PFSK-1 (cell line): ENCODE measurements at regions not wholly inside any gene's neighbourhood (a gene's known extent, or its start where the extent isn't known, plus 50 kb on each side); places are given as distances from the start of the nearest gene placed in this dataset.

ENCODE experiments used
- FOXP2 ChIP-seq: optimal IDR thresholded peaks from 2 replicates; pipeline ENCODE3; 2011; ENCODE audit warnings: borderline replicate concordance, control low read depth, inconsistent platforms; ENCODE audit not compliant: insufficient read depth; ENCODE audit errors: extremely low read length, extremely low read depth
- POLR2AphosphoS5 ChIP-seq: IDR thresholded peaks from 2 replicates; pipeline ENCODE4 v1.6.1; 2012; ENCODE audit warnings: low read depth, mild to moderate bottlenecking, control low read depth, low read length, moderate library complexity
- REST ChIP-seq, 2 experiments: IDR thresholded peaks; 2 replicates each; pipeline versions ENCODE4 v1.6.1 to v1.8.0; 2011 to 2012; ENCODE audit warnings: low read depth in 2 of 2, low read length in 2 of 2, control low read depth in 1 of 2, inconsistent platforms in 1 of 2, mild to moderate bottlenecking in 1 of 2, moderate library complexity in 1 of 2; ENCODE audit not compliant: insufficient read depth in 1 of 2
- SIN3A ChIP-seq: IDR thresholded peaks from 2 replicates; pipeline ENCODE4 v1.6.1; 2012; ENCODE audit warnings: mild to moderate bottlenecking, low read length, moderate library complexity, borderline replicate concordance; ENCODE audit not compliant: insufficient read depth
- TAF1 ChIP-seq: IDR thresholded peaks from 2 replicates; pipeline ENCODE4 v1.6.1; 2012; ENCODE audit warnings: low read length, control low read depth, borderline replicate concordance; ENCODE audit not compliant: insufficient read depth

DNA sequence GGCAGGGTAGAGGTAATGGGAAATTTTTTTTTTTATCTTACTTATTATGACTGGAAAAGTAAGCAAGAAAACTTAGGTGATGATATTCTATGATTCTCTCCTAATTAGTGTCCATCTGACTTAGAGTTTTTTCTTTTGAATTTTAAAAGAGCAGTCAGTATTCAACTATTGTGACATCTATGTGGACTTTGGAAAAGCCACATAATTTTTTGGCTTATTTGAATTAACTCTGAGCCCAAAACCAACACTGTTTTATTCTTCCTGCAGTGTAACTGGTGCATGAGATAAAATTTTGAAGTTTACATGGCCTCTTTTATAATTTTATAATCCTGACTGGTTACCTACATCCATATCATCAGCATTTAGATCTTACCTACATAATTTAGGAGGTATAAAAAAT, 619.7 kb downstream of the EPM2A start:
- TF ChIP-seq POLR2AphosphoS5 (no peak), REST (IDR thresholded peaks at IDR 0.05; ENCODE audit: insufficient read depth in 1 of 2, low read depth in 2 of 2, low read length in 2 of 2) (no peak), SIN3A (no peak), FOXP2 (no peak), TAF1 (no peak)

- TF ChIP-seq POLR2AphosphoS5 (no peak), FOXP2 (no peak), SIN3A (no peak), REST (IDR thresholded peaks at IDR 0.05; ENCODE audit: insufficient read depth in 1 of 2, low read depth in 2 of 2, low read length in 2 of 2) (no peak), TAF1 (no peak)
Observed at GRCh38 chr6:145116591-145117178, 618.6 kb downstream of the EPM2A start.

DNA sequence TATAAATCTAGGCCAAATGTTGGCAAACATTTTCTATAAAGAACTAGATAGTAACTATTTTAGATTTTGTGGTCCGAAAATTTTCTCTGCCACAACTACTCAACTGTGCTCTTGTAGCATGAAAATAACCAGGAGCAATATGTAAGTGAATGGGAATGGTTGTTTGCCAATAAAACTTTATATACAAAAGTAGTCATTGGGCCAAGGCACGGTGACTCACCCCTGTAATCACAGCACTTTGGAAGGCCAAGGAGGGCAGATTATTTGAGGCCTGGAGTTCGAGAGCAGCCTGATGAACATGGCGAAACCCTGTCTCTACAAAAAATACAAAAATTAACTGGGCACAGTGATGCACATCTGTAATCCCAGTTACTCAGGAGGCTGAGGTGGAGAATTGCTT, 617.1 kb downstream of the EPM2A start:
- no peak for TF ChIP-seq REST (IDR thresholded peaks at IDR 0.05; ENCODE audit: insufficient read depth in 1 of 2, low read depth in 2 of 2, low read length in 2 of 2)
- no peak for TF ChIP-seq SIN3A
- no peak for TF ChIP-seq TAF1
- TF ChIP-seq FOXP2: no peak
- TF ChIP-seq POLR2AphosphoS5: no peak

- TF ChIP-seq FOXP2 (no peak), REST (IDR thresholded peaks at IDR 0.05; ENCODE audit: insufficient read depth in 1 of 2, low read depth in 2 of 2, low read length in 2 of 2) (no peak), TAF1 (no peak), POLR2AphosphoS5 (no peak), SIN3A (no peak)
Observed at GRCh38 chr6:145119081-145119480, 616.2 kb downstream of the EPM2A start.

DNA sequence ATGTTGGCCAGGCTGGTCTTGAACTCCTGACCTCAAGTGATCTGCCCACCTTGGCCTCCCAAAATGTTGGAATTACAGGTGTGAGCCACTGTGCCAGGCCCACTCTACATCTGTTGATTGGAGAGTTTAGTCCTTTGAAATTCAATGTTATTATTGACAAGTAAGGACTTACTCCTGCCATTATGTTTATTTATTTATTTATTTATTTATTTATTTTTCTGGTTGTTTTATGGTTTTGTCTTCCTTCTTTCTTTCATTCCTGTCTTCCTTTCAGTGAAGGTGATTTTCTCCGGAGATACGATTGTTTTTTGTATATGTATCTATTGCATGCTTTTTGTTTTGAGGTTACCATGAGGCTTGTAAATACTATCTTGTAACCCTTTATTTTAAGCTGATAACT, 602.6 kb downstream of the EPM2A start:
- TF ChIP-seq FOXP2: no peak
- no peak for TF ChIP-seq SIN3A
- no peak for TF ChIP-seq POLR2AphosphoS5
- no peak for TF ChIP-seq TAF1
- TF ChIP-seq REST (IDR thresholded peaks at IDR 0.05; ENCODE audit: insufficient read depth in 1 of 2, low read depth in 2 of 2, low read length in 2 of 2): no peak
